WTC11 (cell line): ENCODE measurements at regions not wholly inside any gene's neighbourhood (a gene's known extent, or its start where the extent isn't known, plus 50 kb on each side); places are given as distances from the start of the nearest gene placed in this dataset.

Experiments
- CTCF ChIP-seq: fragments of 200-600 bp; IDR thresholded peaks from 2 replicates; pipeline ENCODE4 v1.8.0; 2022; ENCODE audit warnings: antibody characterized with exemption
- ESRRA ChIP-seq: sonication (generic); formaldehyde crosslinking; IDR thresholded peaks from 2 replicates; pipeline ENCODE4 v1.8.1; 2022; ENCODE audit warnings: mild to moderate bottlenecking, missing genetic modification reagents, borderline replicate concordance
- ETV6 ChIP-seq: sonication (generic); formaldehyde crosslinking; IDR thresholded peaks from 2 replicates; pipeline ENCODE4 v1.8.1; 2022; ENCODE audit warnings: mild to moderate bottlenecking, missing genetic modification reagents
- SP1 ChIP-seq: sonication (generic); formaldehyde crosslinking; conservative IDR thresholded peaks from 2 replicates; pipeline ENCODE4 v1.8.1; 2022; ENCODE audit warnings: missing genetic modification reagents

- TF ChIP-seq SP1 (CRISPR knock-in tag) = no peak
- TF ChIP-seq ETV6 = no peak
- TF ChIP-seq CTCF = no peak
- no peak for TF ChIP-seq ESRRA
Observed at GRCh38 chr14:101098641-101099040, 195.1 kb upstream of the RTL1 start.
